Hypothalamus (tissue), 51 donors: ENCODE measurements at regions not wholly inside any gene's neighbourhood (a gene's known extent, or its start where the extent isn't known, plus 50 kb on each side); places are given as distances from the start of the nearest gene placed in this dataset.

Source experiments
- DNase-seq, 51 donors: peaks; one replicate each; lab custom pipeline; 2025; lab: John Stamatoyannopoulos, UW

GRCh38 chr1:172753964-172754363, 95.1 kb downstream of the FASLG start:
- no peak for DNase-seq

DNA sequence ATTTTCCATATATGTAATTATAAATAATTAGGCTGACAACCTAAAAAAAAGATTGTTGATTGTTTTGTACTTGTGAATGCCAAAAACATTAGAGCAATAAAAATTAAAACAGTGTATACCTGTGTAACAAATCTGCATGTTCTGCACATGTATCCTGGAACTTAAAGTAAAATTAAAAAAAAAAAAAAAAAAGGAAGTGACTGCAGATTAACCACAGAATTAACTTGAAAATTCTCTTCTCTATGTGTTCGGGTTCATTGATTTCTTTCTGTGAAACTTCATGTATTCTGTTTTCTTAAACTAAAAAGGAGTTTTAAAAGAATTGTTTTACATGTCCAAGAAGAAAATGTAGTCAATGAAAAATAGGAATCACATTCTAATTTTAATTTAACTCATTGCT, 95.7 kb downstream of the FASLG start:
- DNase-seq = no peak

- no peak for DNase-seq
These were observed 96.2 kb downstream of the FASLG start for GRCh38 chr1:172755099-172755498.

DNA sequence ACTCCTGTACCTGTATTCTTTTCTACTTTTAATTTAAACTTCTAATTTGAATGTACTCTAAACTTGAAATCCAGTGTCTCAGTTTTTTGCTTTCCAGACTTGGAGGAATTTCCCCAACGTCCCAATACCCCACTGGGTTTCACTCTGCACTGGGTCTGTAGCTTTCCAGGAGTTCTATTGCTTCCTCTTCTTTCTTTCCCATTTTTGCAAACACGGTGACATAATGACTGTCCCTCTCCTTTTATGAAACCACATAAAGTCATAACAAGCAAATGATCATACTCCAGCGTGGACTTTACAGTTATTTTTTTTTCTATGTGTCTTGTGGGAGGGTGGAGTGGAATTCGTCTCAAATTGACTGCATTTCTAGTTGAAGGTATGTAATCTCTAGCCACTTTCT, 97.1 kb downstream of the FASLG start:
- no peak for DNase-seq

- DNase-seq = no peak
These were observed 99.4 kb downstream of the FASLG start for GRCh38 chr1:172758259-172758658.

GRCh38 chr1:172760121-172760520, 101.2 kb downstream of the FASLG start:
- DNase-seq = no peak

DNA sequence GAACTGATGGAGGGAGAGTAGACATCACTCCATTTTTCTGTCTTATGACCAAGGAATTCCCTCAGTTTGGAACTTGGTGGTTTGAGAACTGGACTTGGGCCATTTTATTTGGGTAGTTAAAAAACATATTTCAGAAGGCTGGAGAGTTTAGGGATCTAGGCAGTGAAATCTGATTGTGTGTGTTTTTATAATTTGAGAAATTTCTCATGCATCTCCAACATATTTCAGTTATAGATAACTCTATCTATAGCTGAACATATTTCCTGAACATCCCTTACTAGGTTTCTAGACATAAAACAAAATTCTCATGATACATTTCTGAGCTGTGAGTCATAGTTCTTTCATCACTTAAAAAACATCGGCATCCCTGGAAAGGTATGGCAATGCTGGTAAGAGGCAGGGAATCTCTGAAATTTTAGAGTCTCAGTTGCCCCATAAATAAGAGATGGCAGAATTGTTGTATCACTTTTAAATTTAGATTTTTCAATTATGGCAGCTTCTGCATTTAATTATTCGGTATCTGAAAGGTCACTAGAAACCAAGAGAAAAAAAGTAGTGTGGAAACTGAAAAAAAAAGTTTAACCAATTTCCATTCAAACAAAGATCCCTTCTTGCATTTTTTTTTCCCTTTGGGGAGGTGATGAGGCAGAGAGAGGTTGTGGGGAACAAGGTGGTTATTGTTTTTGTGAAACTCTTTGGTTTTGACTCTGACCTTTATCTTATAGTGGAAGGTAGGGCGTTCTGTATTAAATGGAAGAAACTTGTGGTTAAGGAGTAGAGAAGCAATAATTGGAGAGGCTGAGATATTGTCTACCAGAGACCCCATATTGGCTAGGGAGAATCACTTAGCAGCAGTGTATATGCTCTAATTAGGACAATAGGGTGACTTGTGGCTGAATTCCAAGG, 102.9 kb downstream of the FASLG start:
- DNase-seq = no peak

DNA sequence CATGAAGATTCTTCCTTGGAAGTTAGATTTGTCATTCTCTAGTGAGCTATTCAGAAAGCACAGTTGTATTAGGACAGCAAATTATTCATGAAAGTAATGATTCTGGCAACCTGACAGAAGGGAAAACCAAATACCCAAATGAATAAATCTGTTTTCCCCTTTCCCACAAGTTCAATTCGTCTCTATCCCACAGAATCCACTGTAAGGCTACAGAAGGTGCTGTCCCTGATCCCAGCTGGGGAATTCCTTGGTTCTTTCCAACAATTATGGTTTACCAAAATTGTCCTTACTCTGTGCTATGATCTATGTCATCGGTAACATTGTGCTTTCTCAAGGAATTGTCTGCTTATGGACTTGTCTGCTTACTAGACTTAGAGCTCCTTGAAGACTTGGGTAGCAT, 104.2 kb downstream of the FASLG start:
- DNase-seq = no peak

GRCh38 chr1:172764378-172764777, 105.5 kb downstream of the FASLG start:
- DNase-seq = no peak

GRCh38 chr1:172766462-172766861, 107.6 kb downstream of the FASLG start:
- DNase-seq = no peak

- DNase-seq = no peak
These were observed 111.2 kb downstream of the FASLG start for GRCh38 chr1:172770071-172770470.

DNA sequence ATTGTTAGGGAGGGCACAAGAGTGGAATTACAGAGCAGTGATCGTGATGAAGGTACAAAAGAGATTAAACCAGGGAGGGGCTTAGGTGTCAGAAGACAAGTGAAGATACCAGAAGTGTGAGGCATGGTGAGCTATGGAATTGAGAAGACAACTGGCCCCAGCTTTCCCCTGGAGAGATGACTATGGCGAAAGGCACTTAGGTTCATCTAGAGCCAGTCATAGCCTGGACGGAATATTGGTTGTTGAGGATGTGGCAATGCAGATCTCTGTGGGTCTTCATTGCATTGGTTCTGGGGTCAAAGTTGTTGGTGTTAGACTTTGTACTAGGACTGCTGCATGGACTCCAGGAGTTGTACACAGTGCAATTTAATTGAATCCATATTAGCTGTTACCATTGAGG, 115.7 kb downstream of the FASLG start:
- DNase-seq = no peak

DNA sequence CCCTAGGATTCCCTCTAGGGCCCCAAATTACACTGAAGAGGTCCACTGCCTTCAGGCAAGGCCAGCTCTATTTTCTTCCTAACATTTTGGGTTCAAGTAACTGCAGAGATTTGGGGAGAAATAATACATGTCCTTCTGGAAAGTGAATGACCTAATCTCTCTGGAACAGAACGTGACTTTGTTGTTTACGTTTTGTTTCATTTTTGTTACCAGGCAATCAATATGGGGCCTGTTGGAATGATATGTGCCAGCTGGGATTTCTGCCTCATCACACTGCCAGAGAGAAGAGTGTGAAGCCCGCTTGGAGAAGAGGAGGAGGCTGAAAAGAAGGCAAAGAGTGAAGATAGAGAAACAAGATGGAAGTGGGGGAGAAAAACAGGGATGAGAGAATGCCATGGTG, 116.7 kb downstream of the FASLG start:
- no peak for DNase-seq

- no peak for DNase-seq
These were observed 117.2 kb downstream of the FASLG start for GRCh38 chr1:172776071-172776470.

GRCh38 chr1:172777767-172778166, 118.9 kb downstream of the FASLG start:
- DNase-seq = no peak

- DNase-seq = no peak
These were observed 119.9 kb downstream of the FASLG start for GRCh38 chr1:172778456-172779455.

DNA sequence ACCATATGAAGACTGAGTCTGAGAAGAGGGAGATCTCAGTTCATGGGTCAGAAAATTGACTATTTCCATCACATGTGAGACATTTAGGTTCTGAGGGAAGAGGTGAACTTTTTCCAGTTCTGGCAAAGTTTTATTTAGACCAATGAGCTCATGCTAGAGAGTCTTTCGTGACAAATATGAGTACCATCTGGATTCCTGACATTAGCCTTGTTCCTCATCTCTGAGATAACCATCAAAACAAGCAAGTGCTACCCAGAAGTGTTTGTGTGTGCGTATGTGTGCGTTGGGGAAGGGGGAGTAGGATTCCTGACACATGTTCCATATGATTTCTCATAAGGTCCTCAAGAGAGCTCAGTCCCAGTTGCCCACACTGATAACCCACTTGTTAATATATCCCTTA, 120.6 kb downstream of the FASLG start:
- no peak for DNase-seq

GRCh38 chr1:172781513-172782140, 122.7 kb downstream of the FASLG start:
- no peak for DNase-seq

GRCh38 chr1:172789840-172790239, 130.9 kb downstream of the FASLG start:
- no peak for DNase-seq

DNA sequence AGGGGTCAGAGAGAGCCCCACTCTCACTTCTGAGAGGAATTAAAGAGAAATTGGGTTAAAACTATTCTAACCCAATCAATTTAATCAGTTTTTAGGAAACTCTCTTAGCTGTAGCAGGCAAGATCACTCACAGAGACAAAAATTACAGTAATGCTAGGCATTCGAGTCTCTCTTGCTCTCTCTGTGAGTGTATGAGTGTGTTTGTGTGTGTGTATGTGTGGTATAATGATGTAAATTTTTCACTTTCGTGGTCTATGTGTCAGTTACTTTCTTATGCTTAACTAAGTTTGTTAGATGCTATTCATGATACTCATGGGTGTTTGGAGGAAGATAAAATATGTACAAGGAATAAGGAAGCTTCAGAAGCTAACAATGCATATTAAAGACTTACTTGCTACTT, 131.3 kb downstream of the FASLG start:
- DNase-seq = no peak

DNA sequence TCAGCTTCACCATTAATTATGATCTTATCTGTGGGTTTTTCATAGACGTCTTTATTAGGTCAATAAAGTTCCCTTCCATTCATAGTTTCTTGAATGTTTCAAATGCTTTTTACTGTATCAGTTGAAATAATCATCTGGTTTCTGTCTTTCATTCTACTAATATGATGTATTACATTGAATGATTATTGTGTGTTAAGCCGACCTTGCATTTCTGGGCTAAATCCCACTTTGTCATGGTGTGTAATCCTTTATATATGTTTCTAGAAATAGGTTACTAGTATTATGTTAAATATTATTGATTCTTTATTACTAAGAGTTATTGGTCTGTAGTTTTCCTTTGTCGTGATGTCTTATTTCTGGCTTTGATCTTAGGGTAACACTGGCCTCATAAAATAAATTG, 134.9 kb downstream of the FASLG start:
- no peak for DNase-seq
